HG03558 (cell line): ENCODE measurements at regions not wholly inside any gene's neighbourhood (a gene's known extent, or its start where the extent isn't known, plus 50 kb on each side); places are given as distances from the start of the nearest gene placed in this dataset.

Experiments used
- ATAC-seq: cut with Tn5 transposase; IDR thresholded peaks from one replicate; pipeline ENCODE4 v1.9.1; 2021; ENCODE audit warnings: moderate number of reproducible peaks; ENCODE audit not compliant: unreplicated experiment; ENCODE audit errors: extremely low read depth

DNA sequence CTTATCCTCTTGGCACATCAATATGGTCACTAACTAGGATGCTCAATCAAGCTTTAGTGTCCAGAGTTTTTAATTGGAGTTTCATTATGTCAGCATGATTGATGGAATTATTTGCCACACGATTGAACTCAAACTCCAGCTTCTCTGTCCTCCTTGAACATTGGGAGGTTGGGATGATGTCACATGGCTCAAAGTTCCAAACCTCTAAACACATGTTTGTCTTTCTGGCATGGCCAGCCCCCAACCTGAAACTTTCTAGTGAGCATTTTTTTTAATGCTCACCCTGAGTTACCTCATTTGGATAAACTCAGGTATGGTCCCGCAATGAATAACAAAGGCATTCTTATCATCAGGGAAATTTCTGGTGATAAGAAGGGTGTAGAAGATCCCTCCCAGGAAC lies 86.0 kb downstream of the RHOU start:
- ATAC-seq = no peak

DNA sequence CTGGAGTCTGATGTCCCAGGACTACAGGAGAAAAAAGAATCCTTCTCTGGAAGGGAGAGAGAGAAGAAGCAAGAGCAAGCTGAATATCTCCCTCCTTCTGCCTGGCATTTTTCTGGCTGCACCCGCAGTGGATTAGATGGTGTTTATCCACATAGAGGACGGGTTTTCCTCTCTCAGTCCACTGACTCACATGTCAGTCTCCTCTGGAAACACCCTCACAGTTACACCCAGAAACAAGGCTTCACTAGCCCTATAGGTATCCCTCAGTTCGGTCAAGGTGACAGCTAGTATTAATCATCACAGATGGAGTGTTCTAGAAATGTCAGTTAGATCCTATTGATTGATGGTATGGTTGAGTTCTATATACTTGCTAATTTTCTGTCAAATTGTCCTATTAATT lies 87.9 kb downstream of the RHOU start:
- ATAC-seq = no peak

DNA sequence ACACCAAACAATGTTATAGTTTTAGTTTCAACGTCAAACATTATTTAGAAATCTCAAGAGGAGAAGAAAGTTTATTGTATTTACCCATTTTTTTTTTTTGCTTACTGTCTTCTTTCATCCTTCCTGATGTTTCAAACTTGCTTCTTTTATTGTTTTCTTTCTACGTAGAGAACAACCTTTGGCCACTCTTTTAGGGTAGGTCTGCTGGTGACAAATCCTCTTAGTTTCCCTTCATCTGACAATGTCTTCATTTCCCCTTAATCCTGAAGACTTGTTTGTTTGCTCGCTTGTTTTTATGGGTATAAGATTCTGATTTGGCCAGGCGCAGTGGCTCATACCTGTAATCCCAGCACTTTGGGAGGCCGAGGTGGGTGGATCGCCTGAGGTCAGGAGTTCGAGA lies 89.1 kb downstream of the RHOU start:
- ATAC-seq = no peak

DNA sequence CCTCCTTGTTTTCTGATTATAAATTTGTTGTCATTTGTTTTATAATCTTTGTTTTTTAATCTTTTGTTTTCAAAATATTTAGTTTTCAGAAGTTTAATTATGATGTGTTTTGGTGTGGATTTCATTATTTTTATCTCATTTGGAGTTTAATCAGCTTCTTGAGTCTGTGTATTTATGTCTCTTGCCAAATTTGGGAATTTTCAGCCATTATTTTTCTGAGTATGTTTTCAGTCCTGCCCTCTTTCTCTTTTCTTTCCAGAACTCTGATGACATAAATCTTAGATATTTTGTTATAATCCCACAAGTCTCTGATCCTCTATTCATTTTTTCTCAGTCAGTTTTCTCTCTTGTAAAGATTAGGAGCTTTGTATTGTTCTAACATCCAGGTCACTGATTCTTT lies 89.8 kb downstream of the RHOU start:
- no peak for ATAC-seq

DNA sequence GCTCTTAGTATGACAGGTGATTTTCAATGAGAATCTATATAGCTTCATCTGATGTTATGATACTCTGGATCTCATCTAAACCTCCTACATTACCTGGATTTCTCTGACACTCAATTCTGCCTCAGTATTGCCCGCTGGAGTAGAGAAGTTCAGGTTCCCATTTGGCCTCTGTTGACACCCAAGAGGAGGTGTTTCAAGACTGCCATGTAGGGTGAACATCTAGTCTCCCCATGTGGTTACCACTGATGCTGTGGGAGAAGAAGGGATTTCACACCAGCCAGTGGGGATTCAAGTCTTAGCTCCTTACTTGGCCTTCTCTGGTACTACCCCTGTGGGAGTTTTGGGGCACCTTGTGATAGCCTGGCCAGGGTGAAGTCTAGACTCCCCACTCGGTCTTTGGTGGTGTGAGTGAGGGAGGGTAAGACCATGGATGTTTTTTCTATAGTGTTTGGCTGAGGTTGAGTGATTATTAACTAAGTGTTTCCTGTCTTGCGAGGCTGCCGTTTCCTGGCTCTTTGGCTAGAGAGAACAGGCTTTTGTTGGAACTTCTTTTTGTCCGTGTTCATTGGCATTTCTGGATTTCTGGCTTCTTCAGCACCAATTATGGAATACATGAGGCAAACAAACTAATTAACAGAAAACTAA lies 90.7 kb downstream of the RHOU start:
- ATAC-seq = peak; percentile 65

DNA sequence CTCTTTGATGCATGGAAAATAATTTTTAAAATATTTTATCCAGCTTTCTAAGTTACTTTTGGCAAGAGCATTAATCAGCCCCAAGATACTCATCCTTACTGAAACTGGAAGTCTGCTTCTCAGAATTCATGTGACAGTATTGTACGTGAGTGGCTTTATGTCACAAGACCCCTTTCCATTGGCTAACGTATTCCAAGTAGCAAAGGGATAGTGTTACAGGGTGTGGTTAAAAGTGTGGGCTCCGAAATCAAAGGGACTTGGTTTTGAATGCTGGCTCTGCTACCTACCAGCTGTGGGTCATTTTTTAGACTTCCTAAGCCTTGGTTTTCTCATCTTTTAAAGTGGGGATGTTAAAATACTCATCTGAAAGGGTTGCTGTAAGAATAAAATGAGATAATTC lies 91.7 kb downstream of the RHOU start:
- no peak for ATAC-seq

DNA sequence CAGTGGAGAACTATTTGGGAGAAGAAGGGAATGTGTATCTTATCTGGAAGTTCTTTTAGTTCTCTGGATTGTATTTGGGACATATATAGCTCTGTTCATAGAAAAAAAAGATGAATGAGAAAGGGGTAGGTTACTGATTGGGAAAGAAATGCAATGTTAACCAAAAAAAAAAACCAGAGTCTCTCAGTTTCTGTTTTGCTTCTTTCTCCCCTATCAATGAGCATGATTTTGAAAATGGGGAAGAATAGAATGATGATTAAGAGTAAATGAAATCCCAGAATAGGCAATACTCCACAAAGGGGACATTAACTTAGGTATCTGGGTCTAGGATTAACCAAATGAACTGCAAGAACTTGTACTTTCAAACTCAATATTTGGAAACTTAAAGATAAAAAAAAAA lies 92.9 kb downstream of the RHOU start:
- ATAC-seq = no peak

DNA sequence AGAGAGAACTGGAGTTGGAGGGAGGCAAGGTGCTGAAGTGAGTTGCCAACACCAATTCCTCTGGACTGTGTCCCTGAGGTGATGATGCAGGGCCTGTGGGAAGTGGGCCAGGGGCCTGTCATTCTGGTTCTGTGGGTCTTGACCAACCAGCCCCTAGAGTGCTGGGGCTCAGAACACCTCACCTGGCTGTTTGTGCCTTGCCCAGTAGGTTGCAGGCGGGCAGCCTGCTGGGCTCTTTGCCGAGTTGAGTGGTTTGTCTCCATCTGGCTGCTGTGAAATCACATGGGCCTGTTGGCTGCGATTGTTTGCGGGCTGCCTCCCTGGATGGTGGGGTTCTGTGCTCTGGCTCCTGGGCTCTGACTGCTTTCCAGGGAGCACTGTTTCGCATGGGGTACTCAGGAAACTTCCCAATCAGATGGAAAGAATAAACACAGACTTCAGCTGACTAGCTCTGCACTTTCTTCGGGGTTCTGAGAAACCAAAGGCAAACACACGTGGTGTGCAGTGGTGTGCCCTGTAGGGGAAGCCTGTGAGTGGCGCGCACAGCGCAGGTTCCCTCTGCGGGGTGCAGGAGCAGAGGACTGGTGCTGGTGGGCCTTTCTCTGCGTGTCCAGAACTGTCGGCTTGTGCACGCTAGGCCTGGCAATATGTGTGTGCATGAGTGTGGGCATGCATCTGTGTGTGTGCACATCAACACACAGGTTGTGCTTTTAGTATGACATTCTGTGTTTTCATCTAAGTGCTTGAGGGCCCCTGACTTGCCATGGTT lies 95.1 kb downstream of the RHOU start:
- no peak for ATAC-seq

DNA sequence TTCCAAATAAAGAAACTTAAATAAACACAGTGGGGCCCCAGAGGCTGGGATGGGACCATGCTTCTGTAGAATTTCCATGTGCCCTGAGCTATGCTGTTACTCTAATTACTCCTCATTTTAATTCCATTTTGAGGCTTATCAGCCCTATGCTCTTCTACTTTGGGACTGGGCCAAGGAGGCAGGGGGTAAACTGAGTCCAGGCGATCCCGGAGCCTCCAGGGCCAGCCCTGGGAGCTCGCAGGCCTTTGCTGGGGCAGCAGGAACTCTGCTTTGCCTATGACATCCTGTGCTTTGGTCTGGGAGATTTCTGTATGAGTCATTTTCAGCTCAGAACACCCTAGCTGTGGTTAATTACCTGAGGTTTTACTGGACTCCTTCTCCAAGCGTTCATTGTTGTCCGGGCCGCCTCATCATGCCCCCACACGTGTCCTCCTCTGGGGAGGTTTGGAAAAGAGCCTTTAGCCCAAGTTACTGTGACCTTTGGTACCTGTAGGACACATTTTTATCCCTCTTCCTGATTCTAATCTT lies 95.7 kb downstream of the RHOU start:
- ATAC-seq = peak; percentile 78

DNA sequence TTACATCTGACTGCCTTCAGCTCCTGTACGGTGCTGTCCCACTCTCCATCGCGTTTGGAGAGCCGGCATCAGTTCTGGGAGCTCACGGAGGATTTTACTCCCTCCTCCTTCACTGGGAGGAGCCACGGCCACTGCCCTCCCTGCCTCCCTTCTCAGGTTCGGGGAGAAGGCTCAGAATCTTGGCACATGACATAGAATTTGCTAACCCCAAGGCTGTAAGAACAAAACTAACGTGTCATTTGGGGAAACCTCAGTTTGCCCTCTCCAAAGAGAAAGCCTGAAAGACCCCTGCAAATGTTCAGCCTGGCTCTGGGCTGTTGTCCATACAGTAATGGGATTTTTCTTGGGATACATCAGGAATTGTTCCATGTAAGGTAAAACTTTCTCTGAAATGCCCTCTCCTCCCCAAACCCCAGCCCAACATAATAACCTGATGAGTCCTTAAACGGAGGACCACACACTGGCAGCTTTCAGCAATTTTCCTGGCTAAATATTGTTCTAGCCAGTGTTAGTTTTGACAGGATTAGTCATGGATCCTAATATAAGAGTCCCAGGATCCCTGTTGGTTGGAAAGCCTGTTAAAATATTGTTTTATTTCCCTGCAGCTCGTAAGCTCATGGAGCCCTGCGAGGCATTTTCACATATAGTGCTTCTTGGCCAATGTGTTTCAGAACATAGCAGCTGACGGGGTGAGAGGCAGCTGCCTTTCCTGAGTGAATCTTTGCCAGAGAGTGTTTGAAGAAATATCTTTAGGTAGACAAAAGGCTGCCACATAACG lies 98.8 kb downstream of the RHOU start:
- no peak for ATAC-seq

DNA sequence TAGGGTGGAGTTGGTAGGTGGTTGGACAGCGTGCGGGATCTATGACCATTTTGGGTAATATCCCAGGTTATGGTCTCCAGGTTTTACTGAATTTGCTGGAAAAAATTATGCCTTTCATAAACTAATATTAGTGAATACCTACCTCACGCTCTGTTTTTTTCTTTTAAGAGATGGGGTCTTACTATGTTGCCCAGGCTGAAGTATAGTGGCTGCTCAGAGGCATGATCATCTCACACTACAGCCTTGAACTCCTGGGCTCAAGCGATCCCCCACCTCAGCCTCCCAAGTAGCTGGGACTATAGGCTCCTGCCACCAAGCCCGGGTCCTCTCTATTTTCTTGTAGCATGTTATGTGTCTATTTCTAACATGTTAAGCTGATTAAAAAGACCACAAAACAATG lies 100.2 kb downstream of the RHOU start:
- no peak for ATAC-seq

DNA sequence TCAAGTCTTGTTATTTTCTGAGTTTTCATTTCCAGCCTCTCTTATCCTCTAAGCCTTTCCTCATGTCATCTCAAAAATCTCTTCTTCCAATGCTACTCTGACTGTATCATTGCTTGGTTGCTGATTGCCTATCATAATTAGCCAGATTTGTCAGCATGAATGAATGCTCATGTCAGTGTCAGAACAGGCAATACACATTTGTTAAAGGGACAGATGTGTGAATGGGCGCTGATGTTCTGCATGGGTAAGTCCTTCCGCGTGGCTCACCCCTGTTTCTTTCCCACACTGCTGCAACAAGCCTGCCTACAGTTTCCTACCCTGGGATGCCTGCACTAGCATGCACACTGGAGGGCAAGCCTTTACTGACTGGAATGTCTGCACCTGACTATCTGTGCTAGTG lies 100.6 kb downstream of the RHOU start:
- no peak for ATAC-seq

DNA sequence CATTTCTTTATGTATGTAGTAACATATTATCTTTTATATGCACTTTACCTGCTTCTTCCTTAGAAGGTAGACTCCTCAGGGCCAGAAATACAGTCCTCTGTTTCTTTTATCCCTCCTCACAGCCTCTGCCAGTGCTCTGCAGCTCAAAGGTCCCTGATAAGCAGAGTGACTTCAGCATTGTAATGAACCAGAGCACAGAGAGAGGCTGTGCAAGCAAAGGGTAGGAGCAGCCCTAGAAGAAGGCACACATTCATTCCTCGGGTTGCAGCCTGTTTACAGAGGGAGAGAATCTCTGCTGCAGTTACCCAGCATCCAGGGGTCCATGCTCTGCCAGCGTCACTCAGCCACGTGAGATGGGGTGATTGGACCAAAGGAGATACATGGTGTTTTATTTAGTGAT lies 101.1 kb downstream of the RHOU start:
- no peak for ATAC-seq

DNA sequence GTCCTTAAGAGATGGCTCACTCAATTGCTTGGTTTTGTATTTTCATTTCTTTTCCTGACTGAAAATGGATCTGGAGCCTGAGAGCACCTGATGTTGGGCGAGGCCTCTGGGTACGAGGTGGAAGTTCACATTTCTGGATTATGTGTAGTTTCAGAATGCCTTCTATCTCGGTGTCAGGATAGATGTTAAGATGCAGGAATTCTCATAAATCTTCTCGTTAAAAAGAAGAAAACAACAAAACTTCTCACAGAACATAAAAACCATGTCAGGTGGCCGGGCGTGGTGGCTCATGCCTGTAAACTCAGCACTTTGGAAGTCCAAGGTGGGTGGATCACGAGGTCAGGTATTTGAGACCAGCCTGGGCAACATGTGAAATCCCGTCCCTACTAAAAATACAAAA lies 101.8 kb downstream of the RHOU start:
- ATAC-seq = no peak

DNA sequence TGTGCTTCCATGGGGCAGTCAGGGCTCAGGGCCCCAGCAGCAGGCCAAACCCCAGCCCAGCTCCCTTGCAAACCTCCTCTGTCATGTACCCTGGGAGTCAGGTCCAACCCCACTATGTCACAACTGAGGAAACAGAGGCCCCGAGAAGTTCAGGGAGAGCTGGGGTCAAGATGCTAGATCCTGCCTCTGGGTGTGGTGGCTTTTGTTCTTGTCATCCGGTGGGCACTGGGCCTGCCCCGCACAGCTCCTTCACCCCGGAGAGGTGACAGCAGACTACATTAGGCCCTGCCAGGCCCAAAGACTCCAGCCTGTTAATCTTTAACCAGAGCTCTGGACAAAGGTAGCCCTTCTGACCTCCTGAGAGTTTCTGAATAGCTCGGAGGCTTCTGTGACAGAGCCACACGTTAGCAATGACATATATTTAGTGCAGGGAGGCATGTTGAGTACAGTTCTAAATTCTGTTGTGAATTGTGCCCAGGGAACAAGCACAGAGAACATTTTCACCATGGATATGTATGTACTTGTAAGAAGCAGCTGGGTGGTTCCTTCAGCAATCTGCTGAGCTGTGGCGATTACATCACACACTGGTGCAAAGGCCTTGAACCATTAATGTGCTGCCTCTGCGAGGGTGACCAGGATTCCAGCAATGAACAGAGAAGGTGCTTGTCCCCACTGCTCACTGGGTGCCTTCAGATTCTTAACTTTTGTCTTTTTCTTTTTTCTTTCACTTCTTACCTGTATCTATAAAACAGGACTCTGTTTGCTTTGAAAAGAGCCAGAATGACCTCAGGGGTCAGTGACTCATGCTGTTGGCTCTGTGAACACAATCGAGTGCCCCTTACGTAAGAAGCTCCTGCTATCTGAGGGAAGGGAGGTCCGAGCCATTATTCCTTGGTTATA lies 102.8 kb downstream of the RHOU start:
- no peak for ATAC-seq

DNA sequence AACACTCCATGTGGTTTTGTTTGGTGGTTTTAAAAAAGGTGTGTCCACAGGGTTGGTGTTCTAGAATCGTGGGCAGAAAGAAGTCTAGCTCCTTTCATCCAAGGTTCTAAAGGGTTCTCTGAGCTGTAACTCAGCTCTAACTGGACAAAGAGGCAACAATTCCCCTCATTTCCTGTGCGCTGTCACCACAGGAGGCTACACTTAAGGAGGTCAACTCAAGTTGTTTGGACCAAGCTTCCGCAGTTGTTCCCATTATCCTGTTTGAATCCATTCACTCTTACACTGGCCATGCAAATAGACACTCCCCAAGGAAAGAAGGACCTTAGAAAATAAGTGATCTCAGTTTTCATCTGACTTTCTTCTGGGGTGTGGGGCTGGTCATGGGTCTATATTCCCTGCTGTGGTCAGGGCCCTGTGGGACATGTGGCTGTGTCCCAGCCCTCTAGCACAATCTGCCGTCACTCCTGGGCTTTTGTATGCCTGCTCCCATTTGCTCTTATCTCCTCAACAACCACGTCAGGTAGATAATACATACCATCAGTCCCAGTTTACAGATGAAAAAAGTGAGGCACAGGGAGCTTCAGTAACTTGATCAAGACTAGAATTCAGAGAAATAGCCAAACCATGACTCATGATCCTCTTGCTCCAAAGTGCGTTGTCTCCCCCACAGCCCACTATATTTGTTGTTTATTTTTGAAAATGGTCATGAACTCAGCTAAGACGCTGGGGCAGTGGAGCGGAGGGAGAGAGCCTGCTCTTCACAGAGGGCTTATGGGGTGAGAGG lies 103.6 kb downstream of the RHOU start:
- ATAC-seq = no peak

DNA sequence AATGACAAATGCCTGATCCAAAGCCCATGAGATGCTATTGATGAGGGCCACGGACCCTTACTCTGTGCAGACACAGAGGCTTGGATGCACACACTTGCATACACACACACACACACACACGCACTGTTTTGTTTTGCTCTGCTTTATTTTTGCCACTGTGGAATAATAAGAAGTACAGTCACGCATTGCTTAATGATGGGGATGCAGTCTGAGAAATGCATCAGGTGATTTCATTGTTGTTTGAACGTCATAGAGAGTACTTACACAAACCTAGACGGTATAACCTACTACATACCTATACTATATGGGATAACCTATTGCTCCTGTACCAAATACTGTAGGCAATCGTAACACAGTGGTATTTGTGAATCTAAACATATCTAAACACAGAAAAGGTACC lies 104.4 kb downstream of the RHOU start:
- no peak for ATAC-seq

DNA sequence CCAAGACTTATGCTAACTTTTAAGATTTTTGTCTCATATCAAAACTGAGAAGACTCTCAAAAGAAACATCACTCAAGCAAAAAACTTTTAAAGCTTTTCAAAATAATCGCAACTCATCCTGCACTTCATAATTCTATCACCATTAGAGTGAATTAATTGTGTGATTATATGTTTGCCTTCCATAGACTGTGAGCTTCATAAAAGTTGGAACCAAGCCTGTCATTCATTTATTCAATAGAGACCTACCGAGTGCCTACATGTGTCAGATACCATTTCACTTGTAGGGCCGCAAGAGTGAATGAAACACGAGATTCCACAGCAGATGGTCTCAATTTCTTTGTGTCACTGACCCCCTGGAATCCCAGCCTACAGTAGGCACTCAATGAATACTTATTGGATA lies 106.4 kb downstream of the RHOU start:
- ATAC-seq = no peak

DNA sequence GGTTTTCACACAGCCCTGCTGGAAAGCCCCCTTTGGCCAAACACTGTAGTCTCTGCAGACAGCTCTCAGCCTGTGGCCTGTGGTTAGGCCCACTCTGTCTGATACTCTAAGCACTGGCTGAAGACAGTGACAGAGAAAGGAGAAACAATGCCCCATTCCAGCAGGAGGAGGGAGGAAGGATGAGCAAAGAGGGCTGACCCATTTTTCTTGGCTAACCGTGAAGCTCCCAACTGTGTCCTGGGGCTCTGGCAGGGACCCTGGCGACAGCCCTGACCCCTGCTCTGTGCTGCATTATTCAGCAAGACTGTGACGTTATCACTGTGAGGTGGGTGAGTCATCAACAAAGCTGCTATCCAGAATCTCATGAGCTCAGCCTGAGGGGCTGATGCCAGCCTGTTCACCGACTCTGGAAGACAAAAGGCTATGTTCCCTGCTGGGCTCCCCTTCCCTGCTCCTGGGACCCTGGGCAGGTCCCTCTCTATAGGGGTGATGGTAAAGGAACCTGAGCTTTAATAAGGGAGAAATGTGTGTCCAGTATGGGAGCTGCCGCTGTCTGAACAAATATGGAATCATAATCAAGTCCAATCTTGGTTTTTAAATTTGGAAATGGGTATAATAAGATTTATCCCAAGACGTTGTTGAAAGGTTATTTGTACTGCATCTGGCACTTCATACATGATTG lies 107.0 kb downstream of the RHOU start:
- no peak for ATAC-seq
